ENCODE measurements at regions not wholly inside any gene's neighbourhood (a gene's known extent, or its start where the extent isn't known, plus 50 kb on each side); places are given as distances from the start of the nearest gene placed in this dataset.

DNA sequence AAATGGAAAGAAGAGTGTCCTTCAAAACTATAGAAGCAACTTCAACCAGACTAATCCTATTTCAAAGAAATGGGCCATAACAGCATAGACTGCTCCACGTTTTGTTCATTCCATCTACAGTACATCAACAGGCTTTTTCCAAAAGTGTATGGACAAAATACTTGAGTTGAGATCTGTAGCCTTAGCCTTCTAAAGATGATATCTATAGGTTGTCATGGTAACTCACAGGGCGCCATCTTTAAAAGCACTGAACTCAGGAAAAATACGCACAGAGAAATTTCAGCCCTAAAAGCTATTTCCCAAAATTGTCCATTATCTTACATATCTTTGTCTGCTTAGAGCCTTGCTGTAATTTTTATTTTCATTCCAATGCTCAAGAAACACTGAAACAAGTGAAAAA, 439.4 kb upstream of the NBEA start:
- TF ChIP-seq, protein P1, sequence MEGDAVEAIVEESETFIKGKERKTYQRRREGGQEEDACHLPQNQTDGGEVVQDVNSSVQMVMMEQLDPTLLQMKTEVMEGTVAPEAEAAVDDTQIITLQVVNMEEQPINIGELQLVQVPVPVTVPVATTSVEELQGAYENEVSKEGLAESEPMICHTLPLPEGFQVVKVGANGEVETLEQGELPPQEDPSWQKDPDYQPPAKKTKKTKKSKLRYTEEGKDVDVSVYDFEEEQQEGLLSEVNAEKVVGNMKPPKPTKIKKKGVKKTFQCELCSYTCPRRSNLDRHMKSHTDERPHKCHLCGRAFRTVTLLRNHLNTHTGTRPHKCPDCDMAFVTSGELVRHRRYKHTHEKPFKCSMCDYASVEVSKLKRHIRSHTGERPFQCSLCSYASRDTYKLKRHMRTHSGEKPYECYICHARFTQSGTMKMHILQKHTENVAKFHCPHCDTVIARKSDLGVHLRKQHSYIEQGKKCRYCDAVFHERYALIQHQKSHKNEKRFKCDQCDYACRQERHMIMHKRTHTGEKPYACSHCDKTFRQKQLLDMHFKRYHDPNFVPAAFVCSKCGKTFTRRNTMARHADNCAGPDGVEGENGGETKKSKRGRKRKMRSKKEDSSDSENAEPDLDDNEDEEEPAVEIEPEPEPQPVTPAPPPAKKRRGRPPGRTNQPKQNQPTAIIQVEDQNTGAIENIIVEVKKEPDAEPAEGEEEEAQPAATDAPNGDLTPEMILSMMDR (IDR thresholded peaks at IDR 0.05; ENCODE audit: insufficient read depth, low read length) = no peak
- TF ChIP-seq POLR2AphosphoS5 (IDR thresholded peaks at IDR 0.05; ENCODE audit: low read depth) = no peak
- no peak for TF ChIP-seq REST (IDR thresholded peaks at IDR 0.05; ENCODE audit: insufficient replicate concordance, low read depth)
- TF ChIP-seq GABPA (IDR thresholded peaks at IDR 0.05; ENCODE audit: low read depth) = no peak
- no peak for TF ChIP-seq SPI1 (IDR thresholded peaks at IDR 0.05; ENCODE audit: borderline replicate concordance, low read depth)

Data from HL-60 (cell line).